KG1 (cell line): ENCODE measurements at regions not wholly inside any gene's neighbourhood (a gene's known extent, or its start where the extent isn't known, plus 50 kb on each side); places are given as distances from the start of the nearest gene placed in this dataset.
"Not testable (repeated sequence)": the region's sequence is repeated elsewhere in the genome, so short reads cannot be mapped to it uniquely, and the experiment has no call there.

Experiments used
- DNase-seq: peaks from one replicate; lab custom pipeline; 2025; lab: John Stamatoyannopoulos, UW

- DNase-seq = no peak
Measured at GRCh38 chr2:234861841-234862735, 89.7 kb upstream of the SH3BP4 start.

- not testable (repeated sequence) for DNase-seq
Measured at GRCh38 chr2:234859330-234859872, 92.4 kb upstream of the SH3BP4 start.

- DNase-seq = no peak
Measured at GRCh38 chr2:234858790-234859329, 93.0 kb upstream of the SH3BP4 start.

DNA sequence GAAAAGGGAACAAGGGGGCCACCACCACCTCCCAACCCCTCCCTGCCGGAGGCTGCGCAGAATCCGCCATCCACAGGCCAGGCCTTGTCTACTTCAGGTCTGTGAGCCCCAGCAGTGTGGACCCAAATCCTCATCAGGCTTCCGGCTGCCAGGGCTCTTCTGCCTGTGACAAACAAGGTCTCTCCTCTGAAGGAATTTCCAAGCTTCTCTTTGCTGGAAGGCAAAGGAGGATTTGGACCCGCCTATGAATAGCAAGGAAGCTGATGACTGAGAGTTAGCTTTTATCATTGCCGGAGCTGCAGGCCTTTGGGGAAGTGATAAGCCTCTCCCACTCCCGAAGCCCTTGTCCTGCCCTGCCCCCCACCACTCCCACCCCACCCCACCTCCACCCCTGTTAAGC lies 93.7 kb upstream of the SH3BP4 start:
- no peak for DNase-seq

DNA sequence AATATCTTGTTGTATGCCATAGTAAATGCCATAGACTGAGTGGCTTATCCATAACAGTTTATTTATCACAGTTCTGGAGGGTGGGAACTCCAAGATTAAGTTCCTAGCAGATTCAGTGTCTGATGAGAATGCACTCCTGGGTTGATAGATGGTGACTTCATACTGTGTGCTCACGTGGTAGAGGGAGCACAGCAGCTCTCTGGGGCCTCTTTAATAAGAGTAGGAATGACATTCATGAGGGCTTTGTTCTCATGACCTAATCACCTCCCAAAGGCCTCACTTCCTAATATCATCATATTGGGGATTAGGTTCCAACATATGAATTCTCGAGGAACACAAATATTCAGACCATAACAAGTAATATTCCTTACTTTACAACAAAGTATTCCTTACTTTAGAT lies 98.1 kb upstream of the SH3BP4 start:
- no peak for DNase-seq

DNA sequence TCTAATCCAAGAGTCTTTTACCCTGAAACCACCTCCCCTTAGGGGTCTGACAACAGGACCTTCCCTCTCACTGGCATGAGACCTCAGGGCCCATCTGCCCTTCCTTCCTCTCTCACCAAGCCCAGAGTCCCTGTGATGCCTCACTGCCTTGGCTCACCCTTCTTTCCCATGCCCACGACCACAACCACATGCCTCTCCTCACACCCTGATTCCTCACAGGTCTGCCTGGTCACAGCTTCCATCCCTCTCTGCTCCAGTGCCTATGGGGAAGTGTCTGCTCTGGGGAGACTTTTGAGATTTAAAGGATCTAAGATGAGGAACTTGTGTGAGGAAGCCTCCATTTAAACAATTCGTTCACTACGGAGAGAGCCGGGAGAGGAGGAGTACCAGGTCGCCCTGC lies 98.9 kb upstream of the SH3BP4 start:
- DNase-seq = no peak

DNA sequence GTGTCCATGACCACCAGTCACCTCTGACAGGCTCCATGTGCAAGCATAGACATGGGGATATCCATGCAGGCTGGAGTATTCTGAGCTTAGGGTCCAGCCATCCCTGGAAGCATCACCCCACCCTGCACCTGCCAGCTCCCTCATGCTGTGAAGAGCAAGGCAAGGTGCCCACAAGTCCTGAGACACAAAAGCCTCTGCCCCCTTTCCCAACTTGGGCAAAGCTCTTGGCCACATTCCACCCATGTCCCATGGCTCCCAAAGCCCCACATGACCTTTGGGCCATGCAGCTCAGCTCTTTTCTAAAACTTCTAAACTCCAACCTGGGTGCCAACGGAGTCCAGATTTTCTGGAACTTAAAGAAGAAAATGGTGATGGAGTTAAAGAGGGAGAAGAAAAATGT lies 99.8 kb upstream of the SH3BP4 start:
- no peak for DNase-seq

GRCh38 chr2:234851451-234851850 lies 100.4 kb upstream of the SH3BP4 start:
- no peak for DNase-seq

DNA sequence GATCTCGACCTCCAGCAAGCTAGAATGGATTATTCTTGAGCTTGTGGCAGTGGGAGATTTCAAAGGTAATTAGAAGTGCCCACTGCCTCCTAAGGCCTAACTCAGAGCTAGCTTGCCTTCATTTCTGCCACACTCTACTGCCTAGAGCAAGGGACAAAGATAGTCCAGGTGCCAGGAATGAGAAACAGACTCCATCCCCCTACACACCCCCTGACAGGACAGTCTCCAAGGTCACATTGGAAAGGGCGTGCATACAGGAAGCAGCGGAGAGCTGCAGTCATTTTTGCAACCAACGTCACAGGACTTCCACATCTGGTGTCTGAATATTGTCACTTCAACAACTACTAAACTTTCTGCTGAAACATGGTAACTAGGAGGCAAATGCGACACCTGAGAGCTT lies 101.0 kb upstream of the SH3BP4 start:
- DNase-seq = no peak

DNA sequence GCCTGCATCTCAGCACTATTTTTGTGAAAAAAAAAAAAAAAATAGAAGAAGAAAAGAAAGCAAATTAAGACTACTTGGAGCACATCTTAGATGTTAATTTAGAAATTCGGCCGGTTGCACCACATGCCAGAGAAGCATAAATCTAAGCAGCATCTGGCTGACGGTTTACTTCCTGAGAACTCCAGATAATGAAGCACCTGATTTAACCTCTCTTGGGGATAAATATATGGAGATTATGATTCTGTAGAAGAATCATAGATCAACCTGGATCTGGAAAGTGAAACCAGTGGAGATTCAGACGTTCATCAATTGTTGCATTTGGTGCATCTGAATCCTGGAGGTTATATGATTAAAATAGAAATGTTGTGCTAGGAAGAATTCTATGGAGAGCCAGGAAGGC lies 102.1 kb upstream of the SH3BP4 start:
- no peak for DNase-seq

GRCh38 chr2:234848578-234848977 lies 103.2 kb upstream of the SH3BP4 start:
- no peak for DNase-seq

DNA sequence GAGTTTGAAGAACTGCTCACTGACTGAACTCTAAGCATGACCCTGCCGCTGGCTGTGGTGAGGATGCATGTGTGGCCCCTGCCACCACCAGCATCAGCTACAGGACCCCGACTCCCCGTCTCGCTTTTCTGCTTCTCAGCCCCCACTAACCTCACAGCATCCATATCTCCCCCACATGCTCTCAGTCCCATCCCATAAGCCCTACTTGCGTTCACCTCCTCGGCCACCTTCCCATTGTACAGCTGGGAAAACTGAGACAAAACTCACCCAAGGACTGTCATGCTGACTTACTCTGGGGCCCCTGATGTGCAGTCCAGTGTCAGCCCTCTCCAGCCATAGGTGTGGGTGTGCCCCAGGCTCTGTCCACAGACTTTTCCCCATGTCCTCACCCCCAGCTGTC lies 104.2 kb upstream of the SH3BP4 start:
- no peak for DNase-seq

GRCh38 chr2:234847364-234847635 lies 104.5 kb upstream of the SH3BP4 start:
- no peak for DNase-seq

- DNase-seq = no peak
Measured at GRCh38 chr2:234846599-234847363, 105.0 kb upstream of the SH3BP4 start.

DNA sequence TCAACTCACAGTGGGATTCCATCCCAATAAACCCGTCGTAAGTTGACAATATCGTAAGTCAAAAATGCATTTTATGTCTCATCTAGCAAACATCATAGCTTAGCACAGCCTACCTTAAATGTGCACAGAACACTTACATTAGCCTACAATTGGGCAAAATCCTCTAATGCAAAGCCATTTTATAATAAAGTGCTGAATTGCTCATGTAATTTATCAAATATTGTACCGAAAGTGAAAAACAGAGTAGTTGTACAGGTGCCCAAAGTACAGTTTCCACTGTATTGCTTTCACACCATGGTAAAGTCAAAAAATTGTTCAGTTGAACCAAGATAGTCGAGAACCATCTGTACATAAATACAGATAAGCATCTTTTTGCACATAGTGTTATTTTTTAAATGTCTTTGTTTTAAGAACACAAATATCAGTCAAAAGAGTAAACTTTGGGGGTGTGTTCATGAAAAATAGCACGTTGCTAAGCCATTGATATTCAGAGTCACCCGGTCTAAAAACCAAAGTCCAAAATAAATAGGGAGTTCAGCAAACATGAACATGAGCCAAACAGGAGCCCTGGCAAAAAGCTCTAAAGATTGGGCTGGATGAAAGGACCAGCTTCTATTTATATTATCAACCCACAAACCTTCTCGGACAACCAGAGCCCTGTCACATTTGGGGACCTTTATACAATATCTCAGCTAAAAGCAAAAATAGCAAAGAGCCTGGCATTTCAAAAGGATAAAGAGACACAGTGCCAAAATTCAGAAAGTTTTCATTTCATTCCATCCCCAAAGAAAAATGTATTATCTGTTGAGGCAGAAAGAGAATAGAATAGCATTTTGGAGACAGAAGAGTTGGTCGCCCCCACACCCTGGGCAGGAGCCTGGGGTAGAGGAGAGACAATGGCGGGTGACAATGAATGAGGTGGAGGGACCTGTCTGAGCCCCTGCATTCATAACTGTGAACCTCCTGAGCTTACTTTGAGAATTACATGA lies 105.9 kb upstream of the SH3BP4 start:
- no peak for DNase-seq

- no peak for DNase-seq
Measured at GRCh38 chr2:234843411-234843810, 108.4 kb upstream of the SH3BP4 start.

DNA sequence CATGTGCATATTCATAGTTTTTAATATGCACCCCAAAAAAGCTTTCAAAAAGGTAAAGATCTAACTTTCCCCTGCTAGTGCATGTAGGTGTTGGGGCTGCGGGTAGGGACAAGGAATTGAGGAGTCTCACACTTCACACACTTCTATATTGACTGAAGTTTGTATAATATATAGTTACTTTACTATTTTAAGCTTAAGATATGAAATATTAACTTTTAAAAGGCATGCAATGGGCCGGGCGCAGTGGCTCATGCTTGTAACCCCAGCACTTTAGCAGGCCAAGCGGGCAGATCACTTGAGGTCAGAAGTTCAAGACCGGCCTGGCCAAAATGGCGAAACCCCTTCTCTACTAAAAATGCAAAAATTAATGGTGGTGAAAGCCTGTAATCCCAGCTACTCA lies 109.1 kb upstream of the SH3BP4 start:
- no peak for DNase-seq

GRCh38 chr2:234841321-234842015 lies 110.3 kb upstream of the SH3BP4 start:
- DNase-seq = no peak

GRCh38 chr2:234840336-234840735 lies 111.5 kb upstream of the SH3BP4 start:
- no peak for DNase-seq

DNA sequence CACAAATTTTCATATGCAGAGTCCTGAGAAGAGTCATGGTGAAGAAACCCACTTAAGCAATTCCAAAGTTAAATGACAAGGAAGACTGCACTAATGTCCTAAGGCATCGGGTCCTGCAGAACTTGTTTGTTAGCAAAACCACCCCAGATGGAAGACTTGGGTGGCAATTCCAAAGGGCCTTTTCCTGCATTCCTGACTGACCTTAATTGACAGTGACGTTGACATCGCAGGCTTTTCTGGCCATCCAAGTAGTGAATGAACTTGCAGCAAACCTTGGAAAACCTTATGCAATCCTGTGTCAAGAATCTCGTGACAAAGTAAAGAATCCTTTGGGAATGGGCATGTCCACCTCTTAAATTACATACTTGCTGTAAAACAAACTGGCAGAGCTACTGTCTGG lies 112.5 kb upstream of the SH3BP4 start:
- DNase-seq = no peak

GRCh38 chr2:234836271-234836670 lies 115.5 kb upstream of the SH3BP4 start:
- no peak for DNase-seq
